H1 (cell line): ENCODE measurements at regions not wholly inside any gene's neighbourhood (a gene's known extent, or its start where the extent isn't known, plus 50 kb on each side); places are given as distances from the start of the nearest gene placed in this dataset.

Experiments
- CTCF ChIA-PET: fragments of 300-600 bp; sonication (Branson Sonifier 250); formaldehyde crosslinking; loops from one replicate; lab custom pipeline; 2021; ENCODE audit not compliant: partially characterized antibody; lab: Charles Lee
- POLR2A ChIA-PET: fragments of 300-600 bp; sonication (Branson Sonifier 250); formaldehyde crosslinking; loops from one replicate; lab custom pipeline; 2021; ENCODE audit warnings: inconsistent platforms; ENCODE audit not compliant: partially characterized antibody; lab: Charles Lee
- DNase-seq, 2 experiments: peaks; one replicate each; pipeline versions ENCODE4 v3.0.0 to v3.0.0-alpha.2; 2010 to 2022; ENCODE audit warnings: low spot score in 2 of 2, low read depth in 1 of 2, mixed read lengths in 1 of 2
- FAIRE-seq: peaks from 2 replicates; lab custom pipeline; 2011; peaks lifted over from hg19 to GRCh38; lab: Jason Lieb, UNC
- H2AFZ ChIP-seq: 2 replicates; pipeline ENCODE4 v1.8.1; 2012; ENCODE audit warnings: low read length, inconsistent platforms
- H2AK5ac ChIP-seq: 2 replicates; pipeline ENCODE4 v1.6.1; 2013; ENCODE audit warnings: low read depth, low read length
- H2BK120ac ChIP-seq: replicated peaks from 2 replicates; pipeline ENCODE3; 2013; ENCODE audit warnings: low read depth, low read length, inconsistent platforms
- H2BK12ac ChIP-seq: 2 replicates; pipeline ENCODE4 v1.6.1; 2013; ENCODE audit warnings: low read depth, low read length
- H2BK15ac ChIP-seq: 2 replicates; pipeline ENCODE4 v1.6.1; 2013; ENCODE audit warnings: low read length
- H2BK20ac ChIP-seq: 2 replicates; pipeline ENCODE4 v1.6.1; 2013; ENCODE audit warnings: low read length
- H2BK5ac ChIP-seq: 2 replicates; pipeline ENCODE4 v1.6.1; 2013; ENCODE audit warnings: low read depth, low read length
- H3K14ac ChIP-seq: 2 replicates; pipeline ENCODE4 v1.6.1; 2013; ENCODE audit warnings: inconsistent platforms; ENCODE audit not compliant: insufficient read length
- H3K18ac ChIP-seq: 2 replicates; pipeline ENCODE4 v1.6.1; 2013; ENCODE audit warnings: low read length; ENCODE audit errors: extremely low read depth
- H3K23ac ChIP-seq: 2 replicates; pipeline ENCODE4 v1.6.1; 2013; ENCODE audit warnings: inconsistent platforms; ENCODE audit not compliant: insufficient read length
- H3K23me2 ChIP-seq: 2 replicates; pipeline ENCODE4 v1.6.1; 2013; ENCODE audit warnings: low read depth, low read length
- H3K27ac ChIP-seq: 2 replicates; pipeline ENCODE4 v1.6.1; 2011; ENCODE audit warnings: low read depth, low read length, inconsistent platforms
- H3K27me3 ChIP-seq, 4 experiments: replicated peaks in 1 of 4; 1 replicate in 1 of 4; 2 replicates in 3 of 4; pipeline versions ENCODE4 v1.6.1 to v1.8.1; 2011 to 2013; ENCODE audit warnings: low read length in 3 of 4, mild to moderate bottlenecking in 3 of 4, inconsistent platforms in 2 of 4, mixed read lengths in 2 of 4, moderate library complexity in 1 of 4; ENCODE audit not compliant: control insufficient read depth in 3 of 4, insufficient read depth in 3 of 4; ENCODE audit errors: extremely low read depth in 1 of 4
- H3K36me3 ChIP-seq, 4 experiments: 2 replicates each; pipeline versions ENCODE4 v1.6.1 to v1.8.1; 2011 to 2013; ENCODE audit warnings: mild to moderate bottlenecking in 4 of 4, low read length in 3 of 4, moderate library complexity in 2 of 4, control low read depth in 1 of 4, inconsistent platforms in 1 of 4; ENCODE audit not compliant: insufficient read depth in 4 of 4, control insufficient read depth in 2 of 4
- H3K4ac ChIP-seq: replicated peaks from 2 replicates; pipeline ENCODE3; 2013; ENCODE audit warnings: low read length, low read depth, mixed read lengths, inconsistent platforms; ENCODE audit not compliant: insufficient read length
- H3K4me1 ChIP-seq, 4 experiments: replicated peaks in 1 of 4; 1 replicate in 1 of 4; 2 replicates in 3 of 4; pipeline versions ENCODE4 v1.6.1 to v1.8.1; 2011 to 2013; ENCODE audit warnings: low read length in 3 of 4, inconsistent platforms in 2 of 4, mixed read lengths in 1 of 4; ENCODE audit not compliant: insufficient read depth in 4 of 4, control insufficient read depth in 3 of 4
- H3K4me2 ChIP-seq, 2 experiments: 2 replicates each; pipeline versions ENCODE4 v1.6.1 to v1.8.1; 2011 to 2013; ENCODE audit warnings: low read depth in 2 of 2, low read length in 2 of 2, control low read depth in 1 of 2, inconsistent platforms in 1 of 2, mild to moderate bottlenecking in 1 of 2; ENCODE audit not compliant: insufficient read depth in 1 of 2
- H3K4me3 ChIP-seq, 4 experiments: fragments of 200-600, 300-600 bp in 1 of 4; sonication (generic), shearing (Covaris generic), sonication (Bioruptor Twin) in 1 of 4; 2 replicates each; pipeline versions ENCODE4 v1.5.1 to v1.8.1; 2011 to 2016; ENCODE audit warnings: low read length in 4 of 4, low read depth in 3 of 4, control low read depth in 2 of 4, inconsistent platforms in 2 of 4, mild to moderate bottlenecking in 2 of 4, mixed read lengths in 1 of 4, moderate library complexity in 1 of 4; ENCODE audit not compliant: insufficient read depth in 2 of 4; ENCODE audit errors: extremely low read depth in 1 of 4
- H3K56ac ChIP-seq: replicated peaks from 2 replicates; pipeline ENCODE3; 2013; ENCODE audit warnings: low read depth, mild to moderate bottlenecking, mixed read lengths, low read length, inconsistent platforms; ENCODE audit not compliant: insufficient read length
- H3K79me1 ChIP-seq: 2 replicates; pipeline ENCODE4 v1.6.1; 2013; ENCODE audit warnings: low read depth, low read length, control low read depth
- H3K79me2 ChIP-seq, 2 experiments: 2 replicates each; pipeline versions ENCODE4 v1.6.1 to v1.8.1; 2012 to 2013; ENCODE audit warnings: low read length in 2 of 2, mild to moderate bottlenecking in 2 of 2, inconsistent platforms in 1 of 2; ENCODE audit not compliant: insufficient read depth in 2 of 2, control insufficient read depth in 1 of 2
- H3K9ac ChIP-seq, 4 experiments: replicated peaks in 1 of 4; 1 replicate in 1 of 4; 2 replicates in 3 of 4; pipeline versions ENCODE4 v1.6.1 to v1.8.1; 2011 to 2013; ENCODE audit warnings: low read depth in 3 of 4, low read length in 3 of 4, control low read depth in 2 of 4, mild to moderate bottlenecking in 2 of 4, moderate library complexity in 2 of 4, inconsistent platforms in 1 of 4; ENCODE audit errors: extremely low read depth in 1 of 4
- H3K9me3 ChIP-seq, 2 experiments: 2 replicates each; pipeline versions ENCODE4 v1.6.1 to v1.8.1; 2012 to 2013; ENCODE audit warnings: mild to moderate bottlenecking in 2 of 2, moderate library complexity in 2 of 2, control low read depth in 1 of 2, inconsistent platforms in 1 of 2, low read depth in 1 of 2, low read length in 1 of 2, mixed read lengths in 1 of 2; ENCODE audit not compliant: insufficient read depth in 2 of 2
- H4K20me1 ChIP-seq, 2 experiments: replicated peaks in 1 of 2; 2 replicates each; pipeline versions ENCODE3 to v1.8.1; 2011 to 2013; ENCODE audit warnings: inconsistent platforms in 2 of 2, low read length in 2 of 2, mild to moderate bottlenecking in 1 of 2; ENCODE audit not compliant: insufficient read depth in 2 of 2, control insufficient read depth in 1 of 2
- H4K5ac ChIP-seq: 2 replicates; pipeline ENCODE4 v1.6.1; 2013; ENCODE audit warnings: low read length, low read depth, mixed read lengths, inconsistent platforms; ENCODE audit not compliant: insufficient read length
- H4K8ac ChIP-seq: 2 replicates; pipeline ENCODE4 v1.8.0; 2013; ENCODE audit warnings: mild to moderate bottlenecking, moderate library complexity, low read length, inconsistent platforms; ENCODE audit not compliant: insufficient read depth; ENCODE audit errors: extremely low read depth
- H4K91ac ChIP-seq: replicated peaks from 2 replicates; pipeline ENCODE3; 2013; ENCODE audit warnings: low read length, mixed read lengths, inconsistent platforms; ENCODE audit not compliant: insufficient read length
- CTCF ChIP-seq, 3 experiments: IDR thresholded peaks; 1 replicate in 2 of 3; 2 replicates in 1 of 3; pipeline versions ENCODE4 v1.5.1 to v1.6.1; 2011; ENCODE audit warnings: low read length in 3 of 3, mild to moderate bottlenecking in 3 of 3, inconsistent platforms in 2 of 3, low read depth in 1 of 3, moderate library complexity in 1 of 3; ENCODE audit not compliant: insufficient read depth in 1 of 3; ENCODE audit errors: control extremely low read depth in 1 of 3
- RXRA ChIP-seq: IDR thresholded peaks from 2 replicates; pipeline ENCODE4 v1.6.1; 2011; ENCODE audit warnings: low read depth, mild to moderate bottlenecking, low read length, moderate library complexity; ENCODE audit not compliant: insufficient read depth
- SUZ12 ChIP-seq: fragments of 200-600 bp; sonication (generic); IDR thresholded peaks from 2 replicates; pipeline ENCODE4 v1.6.1; 2012; ENCODE audit warnings: mild to moderate bottlenecking, inconsistent platforms, low read length, moderate library complexity, mixed read lengths
- TBP ChIP-seq: IDR thresholded peaks from 2 replicates; pipeline ENCODE4 v1.6.1; 2011; ENCODE audit warnings: low read depth, low read length, improper control_type of control experiment
- WGBS, 2 experiments: shearing (Covaris generic) in 1 of 2; methylation state at CpG; one replicate each; pipeline versions ENCODE4 v1.1.6 to v1.1.7; 2013 to 2015; ENCODE audit warnings: low lambda C conversion rate in 2 of 2, mixed read lengths in 2 of 2, inconsistent platforms in 1 of 2, low coverage in 1 of 2, missing lambda C conversion rate in 1 of 2; ENCODE audit not compliant: insufficient replicate concordance in 2 of 2, insufficient coverage in 1 of 2, insufficient read length in 1 of 2; ENCODE audit errors: extremely low coverage in 1 of 2, missing lambda C conversion rate in 1 of 2; 5-methylcytosine and 5-hydroxymethylcytosine counted together

GRCh38 chr2:191577605-191578004 is 100.3 kb upstream of the NABP1 start:
- TF ChIP-seq CTCF (IDR thresholded peaks at IDR 0.05; ENCODE audit: control extremely low read depth in 1 of 3, insufficient read depth in 1 of 3, low read depth in 1 of 3, low read length in 3 of 3) (no peak), SUZ12 (no peak), TBP (no peak), RXRA (no peak)
- Histone ChIP-seq H3K27me3 (peaks cover 0 to 1% (median 0%) of the 10 kb centered on the region in 4 experiments; a peak in 1 of 7 replicates), H4K8ac (no peak overlapping the region), H3K4me2 (no peak overlapping the region), H3K23ac (no peak overlapping the region), H2BK12ac (no peak overlapping the region), H3K4me1 (no peaks in the 10 kb centered on the region), H3K79me1 (no peaks in the 10 kb centered on the region), H2BK15ac (no peak overlapping the region), H3K23me2 (no peaks in the 10 kb centered on the region), H3K14ac (no peak overlapping the region), H4K20me1 (no peaks in the 10 kb centered on the region), H2BK5ac (no peak overlapping the region), H3K36me3 (no peaks in the 10 kb centered on the region), H3K4ac (no peak overlapping the region), H3K27ac (no peak overlapping the region), H2BK20ac (no peak overlapping the region), H3K18ac (no peak overlapping the region), H2BK120ac (no peak overlapping the region), H4K91ac (no peak overlapping the region), H3K56ac (no peak overlapping the region), H3K79me2 (no peaks in the 10 kb centered on the region), H3K9me3 (no peaks in the 10 kb centered on the region), H3K4me3 (no peak overlapping the region), H3K9ac (no peak overlapping the region), H4K5ac (no peak overlapping the region), H2AFZ (no peak overlapping the region), H2AK5ac (no peak overlapping the region)
- 61% methylated on average over 2 of the region's 2 CpGs; no CpG with 5 or more reads in 1 of the 2 experiments for WGBS, 2 experiments
- ChIA-PET CTCF (interaction anchor here (1.0 to 1.9 kb wide), 2 partner anchors 8 to 359 kb away, joined by 3 to 10 read pairs; no protein-coding TSS in a partner anchor), POLR2A (interaction anchor here (1.1 kb wide), 1 partner anchor 100 kb away, joined by 3 read pairs; the partner anchor contains the start of gene NABP1)
- FAIRE-seq (no peak), DNase-seq (no peak)
